ENCODE measurements at regions not wholly inside any gene's neighbourhood (a gene's known extent, or its start where the extent isn't known, plus 50 kb on each side); places are given as distances from the start of the nearest gene placed in this dataset.
A peak's percentile ranks its signal among the peaks of the same experiment; 100 is the strongest.
"Not testable (repeated sequence)": the region's sequence is repeated elsewhere in the genome, so short reads cannot be mapped to it uniquely, and the experiment has no call there.

- no peak for DNase-seq
Measured at GRCh38 chr7:25456467-25457171, 228.3 kb upstream of the NPVF start.

- DNase-seq = no peak
Measured at GRCh38 chr7:25459057-25459456, 230.8 kb upstream of the NPVF start.

DNA sequence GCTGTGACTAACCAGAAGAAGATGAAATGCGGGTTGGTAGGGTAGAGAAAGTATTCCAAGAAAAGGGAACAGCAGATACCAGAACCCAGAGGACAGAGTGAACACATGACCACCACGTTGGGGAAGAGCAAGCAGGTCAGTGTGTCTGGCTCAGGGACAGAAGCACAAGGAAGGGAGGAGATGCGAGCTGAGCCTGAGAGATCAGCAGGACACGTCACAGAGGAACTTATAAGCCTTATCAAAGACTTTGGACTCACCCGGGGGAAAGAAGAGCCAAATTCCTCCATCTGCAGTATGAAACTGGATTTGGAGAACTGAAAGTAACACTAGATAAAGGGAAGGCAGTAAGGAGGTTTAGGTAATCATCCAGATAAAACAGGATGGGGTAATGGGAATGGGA is 232.1 kb upstream of the NPVF start:
- no peak for DNase-seq

- DNase-seq = no peak
Measured at GRCh38 chr7:25469669-25470068, 241.4 kb upstream of the NPVF start.

DNA sequence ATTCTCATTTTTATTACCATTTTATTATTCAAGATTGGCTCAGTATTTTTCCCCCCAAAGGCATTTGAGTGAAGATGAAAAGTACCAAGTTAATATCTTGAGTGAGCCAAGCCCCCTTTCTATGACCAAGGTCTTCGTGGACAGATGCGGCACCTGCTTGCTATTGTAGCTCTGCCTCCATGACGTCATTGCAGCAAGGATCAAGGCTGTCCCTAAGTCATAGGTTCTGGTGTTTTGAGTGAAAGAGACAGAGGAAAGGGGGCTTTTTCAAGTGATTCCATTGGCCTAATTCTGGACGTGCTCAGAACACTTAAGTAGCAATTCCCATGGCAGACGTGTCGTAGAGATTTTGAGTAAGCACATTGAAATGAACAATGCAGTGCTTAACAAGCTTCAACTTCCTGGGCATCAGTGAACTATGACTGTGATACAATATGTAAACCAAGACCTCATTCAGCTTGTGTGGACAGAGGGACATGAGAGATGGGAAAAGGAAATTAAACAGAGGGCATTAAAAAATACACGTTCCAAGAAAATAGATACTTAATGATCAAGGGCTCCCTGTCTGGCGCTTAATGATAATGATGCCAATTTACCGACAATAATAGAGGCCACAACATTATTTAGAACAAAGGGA is 248.7 kb upstream of the NPVF start:
- DNase-seq = no peak

DNA sequence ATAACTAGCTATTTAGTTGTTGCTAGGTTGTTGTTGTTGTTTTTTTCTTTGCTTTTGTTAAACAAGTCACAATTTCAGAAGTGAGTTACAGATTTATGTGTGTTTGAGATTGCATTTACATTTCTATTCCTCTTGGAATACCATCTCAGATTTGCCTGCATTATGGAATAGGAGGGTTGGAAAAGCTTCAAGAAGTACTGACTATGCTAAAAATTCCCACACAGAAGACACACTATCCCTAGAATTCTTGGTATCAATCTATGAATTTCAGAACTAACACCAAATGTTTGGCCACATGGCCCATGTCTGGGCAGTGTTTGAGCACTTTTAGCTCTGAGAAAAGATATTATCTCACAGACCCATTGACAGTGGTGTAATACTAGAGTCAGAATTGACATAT is 249.9 kb upstream of the NPVF start:
- DNase-seq = not testable (repeated sequence)

DNA sequence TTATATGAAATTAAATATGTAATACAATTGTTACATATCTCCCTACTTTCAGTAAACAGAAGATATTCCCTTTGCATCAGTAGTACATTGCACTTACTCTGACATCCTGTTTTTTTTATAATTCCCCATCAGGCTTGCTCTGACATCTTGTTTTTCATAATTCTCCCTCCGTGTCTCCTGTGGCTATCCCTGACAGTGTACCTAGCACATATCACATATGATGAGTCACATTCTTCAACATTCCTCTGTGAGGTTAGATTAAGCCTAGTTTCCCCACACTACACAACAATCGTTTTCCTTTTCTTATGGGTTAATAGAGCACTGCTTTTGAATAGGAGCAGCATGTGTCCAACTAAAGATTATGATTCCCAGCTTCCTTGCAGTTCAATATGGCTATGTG is 250.6 kb upstream of the NPVF start:
- DNase-seq = no peak

GRCh38 chr7:25481891-25482290 is 253.6 kb upstream of the NPVF start:
- no peak for DNase-seq

GRCh38 chr7:25482631-25483030 is 254.3 kb upstream of the NPVF start:
- DNase-seq = no peak

- DNase-seq = no peak
Measured at GRCh38 chr7:25485026-25485425, 256.7 kb upstream of the NPVF start.

- DNase-seq = no peak
Measured at GRCh38 chr7:25486656-25487055, 258.4 kb upstream of the NPVF start.

- no peak for DNase-seq
Measured at GRCh38 chr7:25493805-25494366, 265.6 kb upstream of the NPVF start.

- DNase-seq = no peak
Measured at GRCh38 chr7:25494896-25495295, 266.6 kb upstream of the NPVF start.

DNA sequence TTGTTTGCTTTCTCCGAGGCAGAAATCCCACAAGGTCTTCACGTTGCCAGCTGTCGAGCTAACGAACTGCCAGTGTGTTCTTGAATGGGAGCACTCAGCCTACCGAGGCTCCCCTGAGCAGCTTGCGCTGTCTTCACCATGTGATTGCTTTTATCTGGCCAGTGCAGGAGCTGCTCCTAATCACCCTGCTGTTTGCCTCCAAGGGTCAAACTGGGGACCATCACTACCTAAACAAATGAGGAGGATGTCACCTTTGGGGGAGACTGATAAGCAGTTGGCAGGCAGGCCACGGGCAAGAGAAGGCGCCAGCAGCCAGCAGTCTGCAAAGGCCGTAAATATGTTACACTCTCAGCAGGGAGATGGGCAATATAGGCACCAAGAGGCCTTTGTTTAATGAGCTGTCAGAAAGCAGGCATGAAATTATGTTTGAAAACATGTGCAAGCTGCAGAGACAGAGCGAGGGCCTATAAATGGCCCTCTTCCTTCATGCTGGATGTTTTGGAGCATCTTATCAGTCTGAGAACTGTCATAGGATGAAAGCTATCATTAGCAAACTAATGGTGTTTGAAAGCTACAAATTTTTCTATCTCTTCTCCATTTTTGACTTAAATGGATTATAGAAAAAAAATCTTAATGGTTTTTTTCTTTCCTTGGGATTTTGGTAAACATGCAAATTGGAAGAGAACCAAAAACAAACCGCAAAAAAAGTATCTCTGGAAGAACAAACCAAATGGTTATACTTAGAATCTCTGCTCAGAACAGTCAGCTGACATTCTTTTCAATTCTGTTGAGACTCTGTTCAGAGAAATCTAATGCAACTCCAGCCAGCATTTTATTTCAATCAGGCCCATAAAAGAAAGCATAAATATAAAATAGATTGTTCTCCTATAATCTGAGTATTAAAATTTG is 267.3 kb upstream of the NPVF start:
- no peak for DNase-seq

GRCh38 chr7:25496476-25497368 is 268.4 kb upstream of the NPVF start:
- DNase-seq = peak; percentile 46

- DNase-seq = no peak
Measured at GRCh38 chr7:25500393-25500921, 272.2 kb upstream of the NPVF start.

DNA sequence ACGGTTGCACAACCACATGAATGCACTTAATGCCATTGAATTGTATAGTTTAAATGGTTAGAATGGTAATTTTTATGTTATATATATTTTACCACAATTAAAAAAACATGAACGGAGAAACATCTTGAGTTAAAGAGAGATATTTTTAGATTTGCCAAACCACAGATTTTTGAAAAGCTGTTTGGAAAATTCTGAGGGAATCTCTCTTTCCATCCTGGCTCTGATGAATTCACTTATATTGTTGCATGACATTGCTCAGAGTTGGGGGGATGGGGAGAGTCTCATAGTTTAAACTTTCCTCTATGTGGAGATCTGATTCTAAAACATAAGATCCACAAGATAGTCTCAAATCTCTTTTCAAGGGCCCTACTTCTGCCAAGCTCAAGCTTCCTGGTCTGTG is 275.0 kb upstream of the NPVF start:
- DNase-seq = no peak

- no peak for DNase-seq
Measured at GRCh38 chr7:25512061-25512687, 283.9 kb upstream of the NPVF start.

DNA sequence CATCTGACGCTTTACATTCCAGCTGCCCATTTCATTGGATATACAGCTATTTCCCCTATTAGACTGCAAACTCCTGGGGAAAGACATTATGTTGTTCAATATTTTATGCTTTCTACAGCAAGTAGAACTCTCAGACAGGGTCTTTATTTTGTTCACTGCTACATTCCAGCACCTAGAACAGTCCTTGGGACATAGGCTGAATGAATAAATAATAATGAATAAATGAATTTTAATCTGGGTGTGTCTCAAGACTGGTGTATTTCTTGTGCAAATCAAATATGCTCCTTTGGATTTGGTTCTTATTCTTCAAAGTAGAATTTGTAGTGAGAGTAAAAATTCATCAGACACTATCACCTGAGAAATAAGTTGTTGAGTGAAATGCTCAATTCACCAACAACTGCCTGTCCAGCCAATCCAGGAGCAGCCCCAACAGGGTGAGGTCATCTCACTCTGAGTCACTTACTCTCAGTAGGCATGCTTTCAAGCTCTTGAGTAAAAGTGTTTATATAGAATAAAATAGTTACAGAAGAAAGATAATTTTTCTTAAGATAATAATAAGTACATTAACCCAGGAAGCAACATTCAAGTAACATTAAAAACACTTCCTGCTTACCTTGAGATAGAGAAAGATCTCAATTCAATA is 287.5 kb upstream of the NPVF start:
- no peak for DNase-seq

DNA sequence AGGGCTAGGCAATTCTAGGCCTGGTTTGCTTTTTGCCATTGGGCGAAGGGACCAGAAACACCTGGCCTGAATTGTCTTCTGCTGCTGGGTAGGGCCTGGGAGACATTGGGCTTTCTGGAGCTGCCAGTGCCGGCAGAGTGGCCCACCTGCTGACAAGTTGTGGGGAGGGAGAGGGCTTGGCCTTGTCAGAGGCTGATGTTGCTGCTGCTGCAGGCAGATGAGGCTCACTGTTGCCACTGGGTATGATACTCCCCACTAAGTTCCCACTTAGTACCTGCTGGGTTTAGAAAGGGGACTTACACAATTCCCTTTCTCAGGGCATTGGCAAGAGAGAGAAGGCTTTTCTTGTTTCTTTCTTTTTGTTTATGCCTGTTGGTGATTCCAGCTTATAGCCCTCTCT is 289.6 kb upstream of the NPVF start:
- no peak for DNase-seq

GRCh38 chr7:25520017-25520416 is 291.7 kb upstream of the NPVF start:
- DNase-seq = no peak
